ENCODE measurements at regions not wholly inside any gene's neighbourhood (a gene's known extent, or its start where the extent isn't known, plus 50 kb on each side); places are given as distances from the start of the nearest gene placed in this dataset.

- TF ChIP-seq, protein P1, sequence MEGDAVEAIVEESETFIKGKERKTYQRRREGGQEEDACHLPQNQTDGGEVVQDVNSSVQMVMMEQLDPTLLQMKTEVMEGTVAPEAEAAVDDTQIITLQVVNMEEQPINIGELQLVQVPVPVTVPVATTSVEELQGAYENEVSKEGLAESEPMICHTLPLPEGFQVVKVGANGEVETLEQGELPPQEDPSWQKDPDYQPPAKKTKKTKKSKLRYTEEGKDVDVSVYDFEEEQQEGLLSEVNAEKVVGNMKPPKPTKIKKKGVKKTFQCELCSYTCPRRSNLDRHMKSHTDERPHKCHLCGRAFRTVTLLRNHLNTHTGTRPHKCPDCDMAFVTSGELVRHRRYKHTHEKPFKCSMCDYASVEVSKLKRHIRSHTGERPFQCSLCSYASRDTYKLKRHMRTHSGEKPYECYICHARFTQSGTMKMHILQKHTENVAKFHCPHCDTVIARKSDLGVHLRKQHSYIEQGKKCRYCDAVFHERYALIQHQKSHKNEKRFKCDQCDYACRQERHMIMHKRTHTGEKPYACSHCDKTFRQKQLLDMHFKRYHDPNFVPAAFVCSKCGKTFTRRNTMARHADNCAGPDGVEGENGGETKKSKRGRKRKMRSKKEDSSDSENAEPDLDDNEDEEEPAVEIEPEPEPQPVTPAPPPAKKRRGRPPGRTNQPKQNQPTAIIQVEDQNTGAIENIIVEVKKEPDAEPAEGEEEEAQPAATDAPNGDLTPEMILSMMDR (IDR thresholded peaks at IDR 0.05; ENCODE audit: borderline replicate concordance, extremely low read depth, low read length, poor library complexity, severe bottlenecking) = no peak
- TF ChIP-seq EZH2 (IDR thresholded peaks at IDR 0.05; ENCODE audit: borderline replicate concordance, low read depth, low read length, severe bottlenecking) = no peak
Observed at GRCh38 chr6:151683381-151683780, 124.1 kb upstream of the ESR1 start.

Measured in DND-41 (cell line).